ENCODE measurements at regions not wholly inside any gene's neighbourhood (a gene's known extent, or its start where the extent isn't known, plus 50 kb on each side); places are given as distances from the start of the nearest gene placed in this dataset.

DNA sequence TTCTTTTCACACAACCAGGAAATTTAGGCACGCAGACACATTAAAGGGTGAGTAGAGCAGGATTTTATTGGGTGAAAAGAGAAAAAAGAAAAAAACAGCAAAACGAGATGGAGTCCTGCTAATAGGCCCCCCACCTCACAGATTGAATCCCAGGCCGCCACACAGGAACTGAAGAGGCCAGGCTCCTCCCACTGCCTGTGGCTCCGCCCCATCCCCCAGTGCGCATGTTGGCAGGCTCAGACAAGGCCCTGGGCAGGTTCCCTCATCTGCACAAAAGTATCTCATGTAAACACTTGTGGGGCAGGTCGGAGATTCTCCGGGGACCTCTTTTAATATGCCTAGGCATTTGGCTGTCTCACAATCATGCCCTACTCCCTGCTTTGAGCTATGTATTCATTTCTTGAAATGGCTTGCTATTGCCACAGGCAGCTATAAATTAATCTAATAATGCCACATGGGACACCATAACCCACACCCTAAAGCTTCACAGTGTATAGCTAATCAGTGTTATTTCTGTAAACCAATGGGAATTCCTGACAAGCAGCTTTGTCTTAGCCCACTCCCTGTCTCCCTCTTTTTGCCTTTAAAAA is 76.2 kb upstream of the KIF5B start:
- TF ChIP-seq, protein P1, sequence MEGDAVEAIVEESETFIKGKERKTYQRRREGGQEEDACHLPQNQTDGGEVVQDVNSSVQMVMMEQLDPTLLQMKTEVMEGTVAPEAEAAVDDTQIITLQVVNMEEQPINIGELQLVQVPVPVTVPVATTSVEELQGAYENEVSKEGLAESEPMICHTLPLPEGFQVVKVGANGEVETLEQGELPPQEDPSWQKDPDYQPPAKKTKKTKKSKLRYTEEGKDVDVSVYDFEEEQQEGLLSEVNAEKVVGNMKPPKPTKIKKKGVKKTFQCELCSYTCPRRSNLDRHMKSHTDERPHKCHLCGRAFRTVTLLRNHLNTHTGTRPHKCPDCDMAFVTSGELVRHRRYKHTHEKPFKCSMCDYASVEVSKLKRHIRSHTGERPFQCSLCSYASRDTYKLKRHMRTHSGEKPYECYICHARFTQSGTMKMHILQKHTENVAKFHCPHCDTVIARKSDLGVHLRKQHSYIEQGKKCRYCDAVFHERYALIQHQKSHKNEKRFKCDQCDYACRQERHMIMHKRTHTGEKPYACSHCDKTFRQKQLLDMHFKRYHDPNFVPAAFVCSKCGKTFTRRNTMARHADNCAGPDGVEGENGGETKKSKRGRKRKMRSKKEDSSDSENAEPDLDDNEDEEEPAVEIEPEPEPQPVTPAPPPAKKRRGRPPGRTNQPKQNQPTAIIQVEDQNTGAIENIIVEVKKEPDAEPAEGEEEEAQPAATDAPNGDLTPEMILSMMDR (IDR thresholded peaks at IDR 0.05; ENCODE audit: low read depth, low read length, missing control alignments), result no peak
- no peak for DNase-seq (ENCODE audit: extremely low read depth, low read depth)
- H3K4me3 ChIP-seq (replicated peaks; ENCODE audit: low read depth, low read length), result no peak overlapping the region

DNA sequence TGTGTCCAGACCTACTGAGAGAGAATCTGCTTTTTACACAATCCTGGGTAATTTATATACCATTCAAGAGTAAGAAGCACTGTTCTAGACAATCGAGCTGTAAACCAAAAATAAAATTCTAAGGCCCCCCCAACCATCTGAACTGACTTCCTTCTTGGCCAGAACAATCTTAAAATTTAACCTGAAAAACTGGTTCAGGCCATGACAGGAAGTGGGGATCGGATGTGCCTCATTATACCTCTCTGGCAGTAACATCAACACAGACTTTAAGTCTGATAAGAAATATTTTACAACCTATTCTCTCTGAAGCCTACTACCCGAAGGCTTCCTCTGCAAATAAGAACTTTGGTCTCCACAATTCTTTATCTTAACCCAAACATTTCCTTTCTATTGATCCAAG is 75.2 kb upstream of the KIF5B start:
- TF ChIP-seq, protein P1 (IDR thresholded peaks at IDR 0.05; ENCODE audit: low read depth, low read length, missing control alignments), result no peak
- no peak for DNase-seq (ENCODE audit: extremely low read depth, low read depth)
- no peak overlapping the region for H3K4me3 ChIP-seq (replicated peaks; ENCODE audit: low read depth, low read length)

DNA sequence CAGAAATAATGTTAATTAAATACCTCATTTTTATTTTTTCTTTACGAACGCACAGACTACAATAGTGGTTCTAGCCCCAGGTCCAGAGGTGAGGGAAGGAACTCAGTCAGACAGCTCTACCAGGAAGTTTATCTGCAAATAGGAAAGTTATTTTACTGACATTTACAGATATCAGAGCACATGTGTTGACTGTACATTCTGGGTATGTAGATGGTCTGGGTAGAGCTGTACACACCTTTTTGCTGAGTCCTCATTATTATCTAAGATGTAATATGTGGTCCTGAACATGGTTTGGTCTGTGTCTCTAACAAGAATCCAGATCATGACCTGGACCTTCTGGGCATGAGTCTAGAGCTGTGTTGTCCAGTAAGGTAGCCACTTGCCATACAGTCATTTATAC is 74.6 kb upstream of the KIF5B start:
- DNase-seq (ENCODE audit: extremely low read depth, low read depth), result no peak
- no peak overlapping the region for H3K4me3 ChIP-seq (replicated peaks; ENCODE audit: low read depth, low read length)
- TF ChIP-seq, protein P1 (IDR thresholded peaks at IDR 0.05; ENCODE audit: low read depth, low read length, missing control alignments), result no peak

DNA sequence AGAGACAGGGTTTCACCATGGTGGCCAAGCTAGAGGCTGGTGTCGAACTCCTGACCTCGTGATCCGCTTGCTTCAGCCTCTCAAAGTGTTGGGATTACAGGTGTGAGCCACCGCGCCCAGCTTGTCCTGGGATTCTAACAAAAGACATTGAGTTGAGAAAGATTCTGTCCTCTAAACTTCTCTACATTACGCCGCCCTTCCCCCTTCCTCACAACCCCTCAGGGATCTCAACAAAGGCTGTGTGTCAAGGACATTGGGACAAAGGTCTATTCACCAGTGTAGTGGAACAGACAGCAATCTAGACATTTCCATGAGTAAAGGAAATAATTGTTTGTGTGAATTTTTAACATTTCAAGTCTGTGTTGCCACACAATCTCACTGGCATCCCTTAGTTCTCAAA is 68.8 kb upstream of the KIF5B start:
- TF ChIP-seq, protein P1 (IDR thresholded peaks at IDR 0.05; ENCODE audit: low read depth, low read length, missing control alignments), result no peak
- no peak overlapping the region for H3K4me3 ChIP-seq (replicated peaks; ENCODE audit: low read depth, low read length)
- no peak for DNase-seq (ENCODE audit: extremely low read depth, low read depth)

DNA sequence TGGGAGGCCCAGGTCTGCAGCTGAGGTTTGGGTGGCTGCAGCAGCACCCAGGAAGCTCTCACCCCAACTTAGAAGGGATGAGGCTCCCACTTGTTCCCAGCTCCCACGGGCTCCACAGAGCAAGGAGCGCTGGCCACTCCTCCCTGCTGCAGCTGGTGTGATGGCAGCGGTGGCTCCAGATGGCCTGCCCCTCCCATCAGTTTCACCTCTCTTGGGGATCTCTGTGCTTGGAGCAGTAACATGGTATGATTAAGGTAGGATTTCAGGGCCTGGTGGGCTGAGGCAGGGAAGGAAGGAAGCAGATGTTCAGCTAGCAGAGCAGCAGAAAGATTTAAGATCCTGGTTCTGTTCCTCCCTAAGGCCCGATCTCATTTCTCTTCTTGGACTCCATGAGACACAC is 66.8 kb upstream of the KIF5B start:
- TF ChIP-seq, protein P1 (IDR thresholded peaks at IDR 0.05; ENCODE audit: low read depth, low read length, missing control alignments), result no peak
- DNase-seq (ENCODE audit: extremely low read depth, low read depth), result no peak
- H3K4me3 ChIP-seq (replicated peaks; ENCODE audit: low read depth, low read length), result no peak overlapping the region

DNA sequence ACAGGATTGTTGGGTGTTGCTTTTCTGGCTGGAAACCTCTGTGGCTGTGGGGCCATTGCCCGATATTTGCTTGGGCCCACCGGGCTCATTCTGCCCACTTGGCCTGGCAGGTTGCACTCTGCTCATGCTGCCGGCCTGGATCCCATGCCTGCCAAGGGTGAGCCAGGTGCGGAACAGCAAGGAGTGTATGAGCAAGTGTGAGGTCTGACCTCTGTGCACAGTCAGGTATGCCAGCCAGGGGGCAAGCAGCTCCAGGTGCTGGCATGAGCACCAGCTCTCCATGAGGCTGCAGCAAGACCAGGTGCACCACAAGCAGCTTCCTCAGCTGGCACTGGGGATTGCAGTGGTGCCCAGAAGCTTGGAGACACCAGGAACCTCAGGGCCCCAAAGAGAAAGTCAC is 65.4 kb upstream of the KIF5B start:
- no peak overlapping the region for H3K4me3 ChIP-seq (replicated peaks; ENCODE audit: low read depth, low read length)
- TF ChIP-seq, protein P1 (IDR thresholded peaks at IDR 0.05; ENCODE audit: low read depth, low read length, missing control alignments), result no peak
- no peak for DNase-seq (ENCODE audit: extremely low read depth, low read depth)

DNA sequence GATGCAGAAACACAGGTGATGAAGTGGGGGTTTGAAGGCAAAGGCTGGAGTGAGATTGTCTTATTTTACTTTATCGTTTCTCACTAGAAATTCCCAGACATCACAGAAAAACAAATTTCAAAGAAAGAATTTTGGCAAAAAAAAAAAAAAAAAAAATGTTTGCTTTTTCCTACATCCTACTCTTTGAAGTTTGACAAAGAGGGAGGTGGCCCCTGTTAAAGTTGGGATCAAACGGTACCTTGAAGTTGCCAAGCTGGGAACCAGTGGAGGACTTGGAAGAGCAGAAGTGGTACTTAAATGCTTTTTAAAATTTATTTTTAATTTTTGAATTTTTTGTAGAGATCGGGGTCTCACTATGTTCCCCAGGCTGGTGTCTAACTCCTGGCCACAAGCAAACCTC is 63.9 kb upstream of the KIF5B start:
- TF ChIP-seq, protein P1 (IDR thresholded peaks at IDR 0.05; ENCODE audit: low read depth, low read length, missing control alignments), result no peak
- DNase-seq (ENCODE audit: extremely low read depth, low read depth), result no peak
- H3K4me3 ChIP-seq (replicated peaks; ENCODE audit: low read depth, low read length), result no peak overlapping the region

Measured in HFF-Myc (cell line).